ENCODE measurements at regions not wholly inside any gene's neighbourhood (a gene's known extent, or its start where the extent isn't known, plus 50 kb on each side); places are given as distances from the start of the nearest gene placed in this dataset.

GRCh38 chr4:112007391-112007790 is 137.9 kb upstream of the FAM241A start:
- Histone ChIP-seq H3K9ac (ENCODE audit: low read length) (no peak overlapping the region), H3K4me2 (ENCODE audit: low read length) (no peak overlapping the region), H3K9me3 (ENCODE audit: low read length) (no peaks in the 10 kb centered on the region), H2AFZ (ENCODE audit: low read depth, low read length) (no peak overlapping the region), H3K36me3 (ENCODE audit: insufficient read depth, low read length) (no peaks in the 10 kb centered on the region), H3K9me2 (ENCODE audit: insufficient read depth, low read length) (no peaks in the 10 kb centered on the region), H4K20me1 (ENCODE audit: insufficient read depth) (no peaks in the 10 kb centered on the region), H3F3A (ENCODE audit: insufficient read depth, low read length, poor library complexity, severe bottlenecking) (no peaks in the 10 kb centered on the region), H3K4me3 (ENCODE audit: low read length) (no peak overlapping the region), H3K27ac (ENCODE audit: low read length) (no peak overlapping the region), H3K27me3 (ENCODE audit: insufficient read depth, low read depth, low read length) (no peaks in the 10 kb centered on the region), H3K79me2 (replicated peaks; ENCODE audit: insufficient read depth, low read length) (no peaks in the 10 kb centered on the region)
- TF ChIP-seq RAD21 (conservative IDR thresholded peaks at IDR 0.05): no peak
- TF ChIP-seq REST (IDR thresholded peaks at IDR 0.05; ENCODE audit: borderline replicate concordance): no peak
- TF ChIP-seq EZH2 (IDR thresholded peaks at IDR 0.05; ENCODE audit: borderline replicate concordance, insufficient read depth, low read length, poor library complexity, severe bottlenecking): no peak
- TF ChIP-seq EP300 (conservative IDR thresholded peaks at IDR 0.05; ENCODE audit: poor library complexity, severe bottlenecking): no peak
- no peak for TF ChIP-seq TAF1 (IDR thresholded peaks at IDR 0.05; ENCODE audit: low read depth)
- no peak for TF ChIP-seq SMC3 (conservative IDR thresholded peaks at IDR 0.05; ENCODE audit: poor library complexity)
- no peak for TF ChIP-seq POLR2AphosphoS5 (IDR thresholded peaks at IDR 0.05)
- TF ChIP-seq MXI1 (conservative IDR thresholded peaks at IDR 0.05; ENCODE audit: poor library complexity, severe bottlenecking): no peak
- no peak for TF ChIP-seq CTCF (IDR thresholded peaks at IDR 0.05; ENCODE audit: poor library complexity, severe bottlenecking)

GRCh38 chr4:112015960-112016359 is 129.3 kb upstream of the FAM241A start:
- H2AFZ ChIP-seq (ENCODE audit: low read depth, low read length): no peak overlapping the region
- no peaks in the 10 kb centered on the region for H3F3A ChIP-seq (ENCODE audit: insufficient read depth, low read length, poor library complexity, severe bottlenecking)
- H3K9me2 ChIP-seq (ENCODE audit: insufficient read depth, low read length): no peaks in the 10 kb centered on the region
- no peak for TF ChIP-seq POLR2AphosphoS5 (IDR thresholded peaks at IDR 0.05)
- no peak for TF ChIP-seq MXI1 (conservative IDR thresholded peaks at IDR 0.05; ENCODE audit: poor library complexity, severe bottlenecking)
- TF ChIP-seq CTCF (IDR thresholded peaks at IDR 0.05; ENCODE audit: poor library complexity, severe bottlenecking): no peak
- no peak for TF ChIP-seq TAF1 (IDR thresholded peaks at IDR 0.05; ENCODE audit: low read depth)
- no peak for TF ChIP-seq EZH2 (IDR thresholded peaks at IDR 0.05; ENCODE audit: borderline replicate concordance, insufficient read depth, low read length, poor library complexity, severe bottlenecking)
- no peak for TF ChIP-seq RAD21 (conservative IDR thresholded peaks at IDR 0.05)
- TF ChIP-seq EP300 (conservative IDR thresholded peaks at IDR 0.05; ENCODE audit: poor library complexity, severe bottlenecking): no peak
- TF ChIP-seq REST (IDR thresholded peaks at IDR 0.05; ENCODE audit: borderline replicate concordance): no peak
- TF ChIP-seq SMC3 (conservative IDR thresholded peaks at IDR 0.05; ENCODE audit: poor library complexity): no peak
- H3K4me2 ChIP-seq (ENCODE audit: low read length): no peak overlapping the region
- no peaks in the 10 kb centered on the region for H3K27me3 ChIP-seq (ENCODE audit: insufficient read depth, low read depth, low read length)
- H3K4me3 ChIP-seq (ENCODE audit: low read length): no peak overlapping the region
- no peaks in the 10 kb centered on the region for H4K20me1 ChIP-seq (ENCODE audit: insufficient read depth)
- H3K36me3 ChIP-seq (ENCODE audit: insufficient read depth, low read length): no peaks in the 10 kb centered on the region
- H3K79me2 ChIP-seq (replicated peaks; ENCODE audit: insufficient read depth, low read length): no peaks in the 10 kb centered on the region
- no peaks in the 10 kb centered on the region for H3K9me3 ChIP-seq (ENCODE audit: low read length)
- no peak overlapping the region for H3K9ac ChIP-seq (ENCODE audit: low read length)
- no peak overlapping the region for H3K27ac ChIP-seq (ENCODE audit: low read length)
